Vagina (tissue), 2 donors: ENCODE measurements at regions not wholly inside any gene's neighbourhood (a gene's known extent, or its start where the extent isn't known, plus 50 kb on each side); places are given as distances from the start of the nearest gene placed in this dataset.

Experiments
- DNase-seq, 2 donors: peaks; one replicate each; pipeline ENCODE4 v3.0.0-alpha.2; 2017; ENCODE audit errors: extremely low spot score in 2 of 2
- H3K27ac ChIP-seq: fragments of 200-600 bp; sonication (generic); one replicate; pipeline ENCODE4 v1.5.1; 2019
- H3K27me3 ChIP-seq: fragments of 200-600 bp; sonication (generic); one replicate; pipeline ENCODE4 v1.5.1; 2019
- H3K36me3 ChIP-seq, 2 donors: fragments of 200-600 bp; sonication (generic); one replicate each; pipeline ENCODE4 v1.5.1; 2017 to 2019
- H3K4me1 ChIP-seq: fragments of 200-600 bp; sonication (generic); one replicate; pipeline ENCODE4 v1.5.1; 2019
- H3K4me3 ChIP-seq, 2 donors: fragments of 200-600 bp; sonication (generic); 1 replicate in 1 of 2; 2 replicates in 1 of 2; pipeline ENCODE4 v1.5.1; 2016 to 2019
- H3K9me3 ChIP-seq: fragments of 200-600 bp; sonication (generic); one replicate; pipeline ENCODE4 v1.5.1; 2019
- CTCF ChIP-seq, 3 experiments: fragments of 450-650 bp in 2 of 3; fragments of 200-600 bp in 1 of 3; sonication (generic) in 1 of 3; IDR thresholded peaks; one replicate each; pipeline ENCODE4 v1.5.1; 2017 to 2019; ENCODE audit warnings: antibody characterized with exemption in 3 of 3, mild to moderate bottlenecking in 2 of 3, moderate library complexity in 2 of 3
- POLR2A ChIP-seq, 2 donors: fragments of 450-650 bp; IDR thresholded peaks; one replicate each; pipeline ENCODE4 v1.6.1; 2017; ENCODE audit warnings: antibody characterized with exemption in 2 of 2, mild to moderate bottlenecking in 2 of 2, moderate library complexity in 2 of 2
- POLR2AphosphoS5 ChIP-seq, 2 donors: sonication (generic); formaldehyde crosslinking; IDR thresholded peaks; one replicate each; pipeline ENCODE4 v1.9.0; 2017; ENCODE audit warnings: antibody characterized with exemption in 2 of 2, mild to moderate bottlenecking in 2 of 2, low read depth in 1 of 2; ENCODE audit not compliant: insufficient read depth in 1 of 2
- intact Hi-C: fragments of 100-400 bp; cut with DNase I; formaldehyde crosslinking; loops from one replicate; pipeline ENCODE4 v1.15.1; 2023

- DNase-seq: no peak
- Histone ChIP-seq H3K9me3 (no peaks in the 10 kb centered on the region), H3K4me3 (no peak overlapping the region), H3K36me3 (no peaks in the 10 kb centered on the region), H3K4me1 (no peaks in the 10 kb centered on the region), H3K27me3 (no peaks in the 10 kb centered on the region), H3K27ac (no peak overlapping the region)
- intact Hi-C loops: no loop called here
- no peak for TF ChIP-seq CTCF (IDR thresholded peaks at IDR 0.05)
- TF ChIP-seq POLR2A (IDR thresholded peaks at IDR 0.05): no peak
- TF ChIP-seq POLR2AphosphoS5 (IDR thresholded peaks at IDR 0.05; ENCODE audit: insufficient read depth in 1 of 2, low read depth in 1 of 2): no peak
Observed at GRCh38 chr1:3989465-3989864, 89.4 kb upstream of the C1orf174 start.

DNA sequence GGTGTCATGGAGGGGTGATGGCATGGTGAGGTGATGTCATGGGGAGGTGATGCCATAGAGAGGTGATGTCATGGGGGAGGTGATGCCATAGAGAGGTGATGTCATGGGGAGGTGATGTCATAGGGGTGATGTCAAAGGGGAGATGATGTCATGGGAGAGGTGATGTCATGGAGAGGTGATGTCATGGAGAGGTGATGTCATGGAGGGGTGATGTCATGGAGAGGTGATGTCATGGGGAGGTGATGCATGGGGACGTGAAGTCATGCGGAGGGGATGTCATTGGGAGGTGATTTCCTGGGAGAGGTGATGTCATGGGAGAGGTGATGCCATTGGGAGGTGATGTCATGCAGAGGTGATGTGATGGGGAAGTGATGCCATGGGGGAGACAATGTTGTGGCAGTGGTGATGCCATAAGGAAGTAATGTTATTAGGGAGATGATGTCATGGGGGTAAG, 92.1 kb upstream of the C1orf174 start:
- H3K36me3 ChIP-seq: no peaks in the 10 kb centered on the region
- H3K27ac ChIP-seq: no peak overlapping the region
- no peaks in the 10 kb centered on the region for H3K9me3 ChIP-seq
- H3K27me3 ChIP-seq: no peaks in the 10 kb centered on the region
- intact Hi-C loops: no loop called here
- no peak for DNase-seq
- no peak overlapping the region for H3K4me3 ChIP-seq
- TF ChIP-seq CTCF (IDR thresholded peaks at IDR 0.05): no peak
- TF ChIP-seq POLR2A (IDR thresholded peaks at IDR 0.05): no peak
- TF ChIP-seq POLR2AphosphoS5 (IDR thresholded peaks at IDR 0.05; ENCODE audit: insufficient read depth in 1 of 2, low read depth in 1 of 2): no peak
- no peaks in the 10 kb centered on the region for H3K4me1 ChIP-seq

- no peak for DNase-seq
- Histone ChIP-seq H3K4me3 (no peak overlapping the region), H3K4me1 (no peaks in the 10 kb centered on the region), H3K27ac (no peak overlapping the region), H3K9me3 (no peaks in the 10 kb centered on the region), H3K27me3 (no peaks in the 10 kb centered on the region), H3K36me3 (no peaks in the 10 kb centered on the region)
- TF ChIP-seq CTCF (IDR thresholded peaks at IDR 0.05) (no peak), POLR2AphosphoS5 (IDR thresholded peaks at IDR 0.05; ENCODE audit: insufficient read depth in 1 of 2, low read depth in 1 of 2) (no peak), POLR2A (IDR thresholded peaks at IDR 0.05) (no peak)
- intact Hi-C loops: no loop called here
Observed at GRCh38 chr1:3992746-3993145, 92.7 kb upstream of the C1orf174 start.

GRCh38 chr1:3993619-3994375, 93.7 kb upstream of the C1orf174 start:
- no peaks in the 10 kb centered on the region for H3K36me3 ChIP-seq
- intact Hi-C loops: no loop called here
- no peak for TF ChIP-seq POLR2A (IDR thresholded peaks at IDR 0.05)
- TF ChIP-seq CTCF (IDR thresholded peaks at IDR 0.05): no peak
- no peak for TF ChIP-seq POLR2AphosphoS5 (IDR thresholded peaks at IDR 0.05; ENCODE audit: insufficient read depth in 1 of 2, low read depth in 1 of 2)

GRCh38 chr1:3995141-3995780, 95.2 kb upstream of the C1orf174 start:
- intact Hi-C loops: no loop called here
- no peaks in the 10 kb centered on the region for H3K27me3 ChIP-seq
- H3K27ac ChIP-seq: no peak overlapping the region
- H3K4me3 ChIP-seq: no peak overlapping the region
- TF ChIP-seq POLR2A (IDR thresholded peaks at IDR 0.05): no peak
- no peak for TF ChIP-seq POLR2AphosphoS5 (IDR thresholded peaks at IDR 0.05; ENCODE audit: insufficient read depth in 1 of 2, low read depth in 1 of 2)
- no peak for TF ChIP-seq CTCF (IDR thresholded peaks at IDR 0.05)
- no peak for DNase-seq
- no peaks in the 10 kb centered on the region for H3K9me3 ChIP-seq
- no peaks in the 10 kb centered on the region for H3K36me3 ChIP-seq
- H3K4me1 ChIP-seq: no peaks in the 10 kb centered on the region

More at GRCh38 chr1:3993619-3994375, 93.7 kb upstream of the C1orf174 start:
- Histone ChIP-seq H3K4me1 (no peaks in the 10 kb centered on the region), H3K27ac (no peak overlapping the region), H3K27me3 (no peaks in the 10 kb centered on the region), H3K9me3 (no peaks in the 10 kb centered on the region), H3K4me3 (no peak overlapping the region)
- no peak for DNase-seq
